B cell (primary cell): ENCODE measurements at regions not wholly inside any gene's neighbourhood (a gene's known extent, or its start where the extent isn't known, plus 50 kb on each side); places are given as distances from the start of the nearest gene placed in this dataset.

ENCODE experiments used
- ATAC-seq: fragments of 200-7000 bp; cut with Tn5 transposase; one replicate; pipeline ENCODE4 v1.10.0; 2021; ENCODE audit warnings: low read depth, mild to moderate bottlenecking, moderate number of reproducible peaks, moderate library complexity
- CTCF ChIA-PET: fragments of 350-600 bp; sonication (Branson Sonifier 250); formaldehyde crosslinking; loops from one replicate; lab custom pipeline; 2021; ENCODE audit warnings: antibody characterized with exemption, inconsistent platforms; lab: Charles Lee
- POLR2A ChIA-PET: fragments of 350-600 bp; sonication (Branson Sonifier 250); formaldehyde crosslinking; loops from one replicate; lab custom pipeline; 2021; ENCODE audit warnings: antibody characterized with exemption; lab: Charles Lee
- DNase-seq: peaks from one replicate; pipeline ENCODE4 v3.0.0; 2013
- H2AFZ ChIP-seq: 2 replicates; pipeline ENCODE4 v1.6.1; 2012; ENCODE audit warnings: mild to moderate bottlenecking, low read depth, low read length; ENCODE audit not compliant: insufficient read depth, poor library complexity, severe bottlenecking
- H3K27ac ChIP-seq, 2 donors: 1 replicate in 1 of 2; 2 replicates in 1 of 2; pipeline ENCODE4 v1.5.1; 2012 to 2013; ENCODE audit warnings: low read length in 2 of 2, mild to moderate bottlenecking in 2 of 2, moderate library complexity in 1 of 2
- H3K27me3 ChIP-seq, 4 experiments: fragments of 200-600 bp in 1 of 4; sonication (generic) in 1 of 4; replicated peaks in 1 of 4; 1 replicate in 2 of 4; 2 replicates in 2 of 4; pipeline versions ENCODE4 v1.6.1 to v1.7.0; 2013 to 2016; ENCODE audit warnings: low read length in 3 of 4, mild to moderate bottlenecking in 2 of 4, mixed read lengths in 1 of 4, moderate library complexity in 1 of 4; ENCODE audit not compliant: insufficient read depth in 4 of 4, control insufficient read depth in 3 of 4; ENCODE audit errors: control extremely low read depth in 1 of 4
- H3K36me3 ChIP-seq, 2 experiments: replicated peaks in 1 of 2; 1 replicate in 1 of 2; 2 replicates in 1 of 2; pipeline versions ENCODE4 v1.6.1 to v1.7.1; 2013; ENCODE audit warnings: low read length in 1 of 2; ENCODE audit not compliant: insufficient read depth in 2 of 2, control insufficient read depth in 1 of 2; ENCODE audit errors: control extremely low read depth in 1 of 2, extremely low read depth in 1 of 2
- H3K4me1 ChIP-seq, 2 donors: fragments of 200-600 bp in 1 of 2; sonication (generic) in 1 of 2; 1 replicate in 1 of 2; 2 replicates in 1 of 2; pipeline versions ENCODE4 v1.5.1 to v1.6.1; 2013 to 2017; ENCODE audit warnings: low read length in 2 of 2; ENCODE audit not compliant: control insufficient read depth in 2 of 2, insufficient read depth in 2 of 2
- H3K4me2 ChIP-seq: replicated peaks from 2 replicates; pipeline ENCODE3; 2012; ENCODE audit warnings: mild to moderate bottlenecking, low read depth, low read length; ENCODE audit not compliant: poor library complexity, severe bottlenecking
- H3K4me3 ChIP-seq, 5 experiments: fragments of 200-600 bp in 1 of 5; sonication (generic) in 1 of 5; 1 replicate in 3 of 5; 2 replicates in 2 of 5; pipeline versions ENCODE4 v1.5.1 to v1.7.0; 2011 to 2016; ENCODE audit warnings: low read length in 4 of 5, mild to moderate bottlenecking in 4 of 5, low read depth in 2 of 5, control low read depth in 1 of 5, moderate library complexity in 1 of 5; ENCODE audit not compliant: insufficient read depth in 1 of 5; ENCODE audit errors: control extremely low read depth in 1 of 5, extremely low read depth in 1 of 5
- H3K79me2 ChIP-seq: fragments of 200-600 bp; sonication (generic); one replicate; pipeline ENCODE4 v1.6.0; 2016; ENCODE audit warnings: low read length; ENCODE audit not compliant: control insufficient read depth, insufficient read depth
- H3K9ac ChIP-seq: fragments of 200-600 bp; sonication (generic); 2 replicates; pipeline ENCODE4 v1.6.1; 2017; ENCODE audit warnings: mild to moderate bottlenecking, low read length, moderate library complexity
- H3K9me3 ChIP-seq, 3 donors: one replicate each; pipeline versions ENCODE4 v1.6.1 to v1.7.1; 2013; ENCODE audit warnings: low read length in 2 of 3; ENCODE audit not compliant: control insufficient read depth in 2 of 3, insufficient read depth in 1 of 3; ENCODE audit errors: control extremely low read depth in 1 of 3
- H4K20me1 ChIP-seq: 2 replicates; pipeline ENCODE4 v1.6.0; 2012; ENCODE audit warnings: mild to moderate bottlenecking, low read length; ENCODE audit not compliant: insufficient read depth, control insufficient read depth, poor library complexity, severe bottlenecking
- H3K27ac Mint-ChIP-seq: one replicate; pipeline ENCODE4 v1.8.0; 2021; ENCODE audit warnings: mixed read lengths
- H3K27me3 Mint-ChIP-seq: one replicate; pipeline ENCODE4 v1.8.0; 2021; ENCODE audit warnings: mixed read lengths
- H3K4me1 Mint-ChIP-seq: one replicate; pipeline ENCODE4 v1.8.0; 2021; ENCODE audit warnings: mixed read lengths
- H3K4me3 Mint-ChIP-seq: one replicate; pipeline ENCODE4 v1.8.0; 2021; ENCODE audit warnings: mixed read lengths
- H3K9me3 Mint-ChIP-seq: one replicate; pipeline ENCODE4 v1.8.0; 2022; ENCODE audit warnings: mixed read lengths; ENCODE audit not compliant: insufficient read depth
- EZH2 ChIP-seq: IDR thresholded peaks from 2 replicates; pipeline ENCODE4 v1.6.1; 2012; ENCODE audit warnings: borderline replicate concordance, low read depth, mild to moderate bottlenecking, moderate library complexity, low read length; ENCODE audit not compliant: insufficient read depth, poor library complexity, severe bottlenecking
- WGBS: methylation state at CpG from one replicate; pipeline ENCODE4 v1.1.5; 2013; ENCODE audit warnings: missing lambda C conversion rate; ENCODE audit not compliant: insufficient coverage; 5-methylcytosine and 5-hydroxymethylcytosine counted together
- intact Hi-C: fragments of 100-400 bp; cut with micrococcal nuclease; formaldehyde crosslinking; loops from one replicate; pipeline ENCODE4 v1.10.0; 2022
- TF ChIP-seq, protein P1 (sequence below): fragments of 200-600 bp; IDR thresholded peaks from one replicate; pipeline ENCODE4 v1.8.0; 2022; ENCODE audit warnings: antibody characterized with exemption, mild to moderate bottlenecking

DNA sequence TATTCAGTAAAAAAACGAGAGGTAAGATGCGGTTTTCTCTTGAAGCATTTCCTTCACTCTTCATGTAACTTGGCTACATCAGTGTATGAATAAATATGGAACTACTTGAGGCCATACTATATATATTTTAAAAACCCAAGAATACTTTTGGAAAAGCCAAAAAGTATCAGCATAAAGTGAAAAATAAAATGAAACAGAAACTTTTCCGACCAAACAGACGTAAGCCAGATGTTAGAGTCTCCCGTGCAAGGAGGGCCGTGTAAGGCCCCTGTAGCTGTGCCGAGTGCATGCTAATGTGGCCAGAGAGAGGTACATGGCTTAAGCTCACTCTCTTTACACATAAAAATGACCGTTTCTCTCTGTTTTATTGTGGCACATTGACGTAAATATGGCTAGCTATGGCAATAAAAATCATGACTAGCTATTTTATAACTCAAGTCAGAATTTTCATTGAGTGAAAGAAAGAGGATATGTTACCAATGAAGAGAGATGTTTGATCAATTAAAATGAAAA is 140.1 kb upstream of the GMDS start:
- Histone ChIP-seq H2AFZ (no peak overlapping the region), H3K79me2 (no peaks in the 10 kb centered on the region), H3K9ac (no peak overlapping the region), H4K20me1 (no peaks in the 10 kb centered on the region), H3K27me3 (no peaks in the 10 kb centered on the region), H3K9me3 (no peaks in the 10 kb centered on the region), H3K36me3 (no peaks in the 10 kb centered on the region), H3K4me3 (no peak overlapping the region), H3K4me1 (no peaks in the 10 kb centered on the region), H3K27ac (no peak overlapping the region), H3K4me2 (no peak overlapping the region)
- intact Hi-C loops: no loop called here
- DNase-seq (no peak), ATAC-seq (no peak)
- Mint-ChIP-seq H3K4me1 (no peaks in the 10 kb centered on the region), H3K27me3 (no peaks in the 10 kb centered on the region), H3K27ac (no peak overlapping the region), H3K9me3 (no peaks in the 10 kb centered on the region), H3K4me3 (no peak overlapping the region)
- ChIA-PET CTCF (interaction anchor here (1.3 kb wide), 1 partner anchor 34 kb away, joined by 3 read pairs; no protein-coding TSS in a partner anchor), POLR2A (no interaction called here)
- WGBS: 93% methylated on average over 4 of the region's 9 CpGs
- TF ChIP-seq, protein P1, sequence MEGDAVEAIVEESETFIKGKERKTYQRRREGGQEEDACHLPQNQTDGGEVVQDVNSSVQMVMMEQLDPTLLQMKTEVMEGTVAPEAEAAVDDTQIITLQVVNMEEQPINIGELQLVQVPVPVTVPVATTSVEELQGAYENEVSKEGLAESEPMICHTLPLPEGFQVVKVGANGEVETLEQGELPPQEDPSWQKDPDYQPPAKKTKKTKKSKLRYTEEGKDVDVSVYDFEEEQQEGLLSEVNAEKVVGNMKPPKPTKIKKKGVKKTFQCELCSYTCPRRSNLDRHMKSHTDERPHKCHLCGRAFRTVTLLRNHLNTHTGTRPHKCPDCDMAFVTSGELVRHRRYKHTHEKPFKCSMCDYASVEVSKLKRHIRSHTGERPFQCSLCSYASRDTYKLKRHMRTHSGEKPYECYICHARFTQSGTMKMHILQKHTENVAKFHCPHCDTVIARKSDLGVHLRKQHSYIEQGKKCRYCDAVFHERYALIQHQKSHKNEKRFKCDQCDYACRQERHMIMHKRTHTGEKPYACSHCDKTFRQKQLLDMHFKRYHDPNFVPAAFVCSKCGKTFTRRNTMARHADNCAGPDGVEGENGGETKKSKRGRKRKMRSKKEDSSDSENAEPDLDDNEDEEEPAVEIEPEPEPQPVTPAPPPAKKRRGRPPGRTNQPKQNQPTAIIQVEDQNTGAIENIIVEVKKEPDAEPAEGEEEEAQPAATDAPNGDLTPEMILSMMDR: no peak
- no peak for TF ChIP-seq EZH2

DNA sequence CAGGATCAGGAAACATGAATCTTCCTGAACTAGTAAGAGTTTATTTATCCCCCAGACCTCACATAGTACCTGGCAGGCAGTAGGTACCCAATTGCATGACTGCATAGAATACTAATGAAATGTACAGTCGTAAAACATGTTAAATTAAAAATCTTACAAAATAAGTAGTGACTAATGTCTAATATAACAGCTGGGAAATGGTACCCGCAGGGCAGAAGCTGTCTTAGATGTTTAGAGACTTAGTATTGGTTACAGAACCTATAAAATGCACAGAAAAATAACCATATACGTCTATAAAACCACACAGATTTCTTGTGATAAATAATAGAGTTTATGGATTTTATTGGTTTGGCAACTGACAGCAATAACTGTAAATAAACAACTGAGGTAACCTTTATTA is 139.1 kb upstream of the GMDS start:
- ATAC-seq (no peak), DNase-seq (no peak)
- H3K27me3 Mint-ChIP-seq: no peaks in the 10 kb centered on the region
- H3K27ac Mint-ChIP-seq: no peak overlapping the region
- Histone ChIP-seq H3K36me3 (no peaks in the 10 kb centered on the region), H3K27ac (no peak overlapping the region), H2AFZ (no peak overlapping the region), H3K27me3 (no peaks in the 10 kb centered on the region), H3K4me1 (no peaks in the 10 kb centered on the region), H3K4me2 (no peak overlapping the region), H3K4me3 (no peak overlapping the region), H4K20me1 (no peaks in the 10 kb centered on the region), H3K9me3 (no peaks in the 10 kb centered on the region), H3K9ac (no peak overlapping the region), H3K79me2 (no peaks in the 10 kb centered on the region)
- no CpG with 5 or more reads among the region's 3 CpGs for WGBS
- intact Hi-C loops: no loop called here
- ChIA-PET CTCF (interaction anchor here (1.3 kb wide), 1 partner anchor 33 kb away, joined by 3 read pairs; no protein-coding TSS in a partner anchor), POLR2A (no interaction called here)
- no peaks in the 10 kb centered on the region for H3K9me3 Mint-ChIP-seq
- TF ChIP-seq EZH2: no peak
- TF ChIP-seq, protein P1: no peak
- no peak overlapping the region for H3K4me3 Mint-ChIP-seq
- H3K4me1 Mint-ChIP-seq: no peaks in the 10 kb centered on the region
